ENCODE measurements at regions not wholly inside any gene's neighbourhood (a gene's known extent, or its start where the extent isn't known, plus 50 kb on each side); places are given as distances from the start of the nearest gene placed in this dataset.
"Not testable (repeated sequence)": the region's sequence is repeated elsewhere in the genome, so short reads cannot be mapped to it uniquely, and the experiment has no call there.

GRCh38 chr1:96545935-96546656, 175.5 kb upstream of the PTBP2 start:
- DNase-seq (ENCODE audit: low spot score), result no peak

GRCh38 chr1:96550061-96550460, 171.5 kb upstream of the PTBP2 start:
- no peak for DNase-seq (ENCODE audit: low spot score)

GRCh38 chr1:96552451-96552850, 169.1 kb upstream of the PTBP2 start:
- DNase-seq (ENCODE audit: low spot score), result no peak

- no peak for DNase-seq (ENCODE audit: low spot score)
Observed at GRCh38 chr1:96553811-96554210, 167.8 kb upstream of the PTBP2 start.

GRCh38 chr1:96554364-96554763, 167.2 kb upstream of the PTBP2 start:
- DNase-seq (ENCODE audit: low spot score), result no peak

- no peak for DNase-seq (ENCODE audit: low spot score)
Observed at GRCh38 chr1:96557336-96557735, 164.2 kb upstream of the PTBP2 start.

- DNase-seq (ENCODE audit: low spot score), result no peak
Observed at GRCh38 chr1:96558635-96559034, 162.9 kb upstream of the PTBP2 start.

GRCh38 chr1:96559181-96559580, 162.4 kb upstream of the PTBP2 start:
- DNase-seq (ENCODE audit: low spot score), result no peak

- no peak for DNase-seq (ENCODE audit: low spot score)
Observed at GRCh38 chr1:96559707-96560596, 161.6 kb upstream of the PTBP2 start.

- DNase-seq (ENCODE audit: low spot score), result no peak
Observed at GRCh38 chr1:96562094-96562493, 159.5 kb upstream of the PTBP2 start.

GRCh38 chr1:96564401-96564800, 157.2 kb upstream of the PTBP2 start:
- DNase-seq (ENCODE audit: low spot score), result not testable (repeated sequence)

GRCh38 chr1:96565546-96565945, 156.0 kb upstream of the PTBP2 start:
- DNase-seq (ENCODE audit: low spot score), result no peak

- no peak for DNase-seq (ENCODE audit: low spot score)
Observed at GRCh38 chr1:96568639-96569038, 152.9 kb upstream of the PTBP2 start.

GRCh38 chr1:96569288-96569687, 152.3 kb upstream of the PTBP2 start:
- no peak for DNase-seq (ENCODE audit: low spot score)

GRCh38 chr1:96579636-96580035, 141.9 kb upstream of the PTBP2 start:
- no peak for DNase-seq (ENCODE audit: low spot score)

- no peak for DNase-seq (ENCODE audit: low spot score)
Observed at GRCh38 chr1:96580920-96581319, 140.7 kb upstream of the PTBP2 start.

- no peak for DNase-seq (ENCODE audit: low spot score)
Observed at GRCh38 chr1:96581772-96582171, 139.8 kb upstream of the PTBP2 start.

- no peak for DNase-seq (ENCODE audit: low spot score)
Observed at GRCh38 chr1:96583903-96584302, 137.7 kb upstream of the PTBP2 start.

GRCh38 chr1:96587222-96587621, 134.4 kb upstream of the PTBP2 start:
- no peak for DNase-seq (ENCODE audit: low spot score)

- DNase-seq (ENCODE audit: low spot score), result no peak
Observed at GRCh38 chr1:96588416-96588995, 133.1 kb upstream of the PTBP2 start.

GRCh38 chr1:96595530-96595929, 126.1 kb upstream of the PTBP2 start:
- not testable (repeated sequence) for DNase-seq (ENCODE audit: low spot score)

- peak; percentile 71 for DNase-seq (ENCODE audit: low spot score)
Observed at GRCh38 chr1:96596226-96596922, 125.2 kb upstream of the PTBP2 start.

Measured in NAMALWA (cell line).